GM12872 (cell line): ENCODE measurements at regions not wholly inside any gene's neighbourhood (a gene's known extent, or its start where the extent isn't known, plus 50 kb on each side); places are given as distances from the start of the nearest gene placed in this dataset.

Experiments
- CTCF ChIP-seq: IDR thresholded peaks from 3 replicates; pipeline ENCODE4 v1.5.1; 2011; ENCODE audit warnings: low read depth, mild to moderate bottlenecking, low read length, moderate library complexity; ENCODE audit not compliant: insufficient read depth

DNA sequence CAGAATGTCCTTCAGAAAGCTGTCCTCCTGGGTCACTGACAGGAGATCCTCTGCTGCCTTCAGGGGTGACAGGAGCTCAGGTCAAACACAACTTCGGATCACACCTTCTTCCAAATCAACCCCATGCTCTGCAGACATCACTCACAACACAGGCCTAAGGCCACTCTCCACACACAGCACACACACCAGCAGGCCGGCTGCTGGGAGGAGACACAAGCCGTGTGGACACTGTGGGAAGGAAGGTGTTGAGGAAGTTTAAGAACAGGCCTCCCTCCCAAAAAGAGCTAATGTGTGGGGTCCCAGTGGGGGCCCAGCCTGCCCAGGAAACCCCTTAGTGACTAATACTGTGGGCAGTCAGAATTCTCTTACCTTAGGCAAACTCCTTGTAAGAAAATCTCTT is 290.3 kb upstream of the ID2 start:
- no peak for TF ChIP-seq CTCF

- no peak for TF ChIP-seq CTCF
These were observed 289.6 kb upstream of the ID2 start for GRCh38 chr2:8392098-8392866.

GRCh38 chr2:8393506-8393905 is 288.4 kb upstream of the ID2 start:
- no peak for TF ChIP-seq CTCF

GRCh38 chr2:8394131-8394530 is 287.7 kb upstream of the ID2 start:
- no peak for TF ChIP-seq CTCF

DNA sequence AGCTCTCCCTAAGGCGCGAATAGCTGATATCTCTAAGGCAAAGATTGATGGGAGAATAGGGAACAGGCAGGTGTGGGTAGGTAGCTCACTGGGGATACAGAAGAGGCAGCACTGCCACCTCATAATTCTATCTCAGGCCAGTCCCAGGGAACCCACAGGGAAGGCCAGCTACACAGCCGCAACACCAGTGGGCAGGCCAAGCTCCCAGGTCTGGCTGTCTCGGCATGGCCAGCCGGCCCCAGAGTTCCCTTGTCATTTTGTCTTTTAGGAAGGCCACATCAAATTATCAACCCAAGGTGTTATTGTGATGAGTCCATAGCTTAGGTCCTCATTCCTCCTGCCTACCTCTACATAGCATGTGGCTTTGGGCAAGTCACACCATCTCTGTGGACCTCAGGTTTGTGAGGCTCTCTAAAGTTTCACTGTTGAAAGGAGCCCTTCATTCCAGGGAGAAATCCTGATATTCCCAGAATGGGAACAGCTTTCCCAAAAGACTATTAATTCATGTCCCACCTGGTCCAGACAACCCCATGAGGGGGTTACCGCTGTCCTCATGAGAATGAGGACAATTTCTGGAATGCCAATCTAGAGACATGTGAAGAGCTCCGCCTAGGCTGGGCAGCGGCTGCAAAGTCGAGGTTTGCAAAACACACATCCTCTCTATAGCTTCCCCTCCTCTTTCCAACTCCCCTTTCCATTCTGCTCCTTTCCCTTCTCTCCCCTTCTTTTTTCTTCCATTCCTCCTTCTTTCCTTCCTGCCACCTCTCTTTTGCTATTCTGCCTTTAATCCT is 287.1 kb upstream of the ID2 start:
- TF ChIP-seq CTCF, result no peak

- TF ChIP-seq CTCF, result no peak
These were observed 286.1 kb upstream of the ID2 start for GRCh38 chr2:8395718-8396117.

- TF ChIP-seq CTCF, result no peak
These were observed 283.7 kb upstream of the ID2 start for GRCh38 chr2:8398040-8398668.
